ENCODE measurements at regions not wholly inside any gene's neighbourhood (a gene's known extent, or its start where the extent isn't known, plus 50 kb on each side); places are given as distances from the start of the nearest gene placed in this dataset.
A peak's percentile ranks its signal among the peaks of the same experiment; 100 is the strongest.

- Histone ChIP-seq H3K79me2 (ENCODE audit: control insufficient read depth in 1 of 2, insufficient read depth in 2 of 2, low read length in 2 of 2) (no peaks in the 10 kb centered on the region), H2BK20ac (ENCODE audit: low read length) (no peak overlapping the region), H3K4me3 (ENCODE audit: extremely low read depth in 1 of 4, insufficient read depth in 2 of 4, low read depth in 3 of 4, low read length in 4 of 4) (no peak overlapping the region), H3K4me2 (ENCODE audit: insufficient read depth in 1 of 2, low read depth in 2 of 2, low read length in 2 of 2) (no peak overlapping the region), H4K20me1 (replicated peaks in 1 of 2; ENCODE audit: control insufficient read depth in 1 of 2, insufficient read depth in 2 of 2, low read length in 2 of 2) (no peaks in the 10 kb centered on the region), H3K4me1 (replicated peaks in 1 of 4; ENCODE audit: control insufficient read depth in 3 of 4, insufficient read depth in 4 of 4, low read length in 3 of 4) (no peaks in the 10 kb centered on the region), H4K5ac (ENCODE audit: insufficient read length, low read depth, low read length) (no peak overlapping the region), H3K56ac (replicated peaks; ENCODE audit: insufficient read length, low read depth, low read length) (no peak overlapping the region), H3K27ac (ENCODE audit: low read depth, low read length) (no peak overlapping the region), H2BK120ac (replicated peaks; ENCODE audit: low read depth, low read length) (no peak overlapping the region), H3K23me2 (ENCODE audit: low read depth, low read length) (no peaks in the 10 kb centered on the region), H2BK12ac (ENCODE audit: low read depth, low read length) (no peak overlapping the region), H4K91ac (replicated peaks; ENCODE audit: insufficient read length, low read length) (no peak overlapping the region), H3K23ac (ENCODE audit: insufficient read length) (no peak overlapping the region), H3K18ac (ENCODE audit: extremely low read depth, low read length) (no peak overlapping the region), H3K9me3 (ENCODE audit: insufficient read depth in 2 of 2, low read depth in 1 of 2, low read length in 1 of 2) (no peaks in the 10 kb centered on the region), H3K27me3 (replicated peaks in 1 of 4; ENCODE audit: control insufficient read depth in 3 of 4, extremely low read depth in 1 of 4, insufficient read depth in 3 of 4, low read length in 3 of 4) (no peaks in the 10 kb centered on the region), H2AFZ (ENCODE audit: low read length) (peak overlapping the region; percentile 92; the same call in 1 of the 2 replicates), H3K9ac (replicated peaks in 1 of 4; ENCODE audit: extremely low read depth in 1 of 4, low read depth in 3 of 4, low read length in 3 of 4) (no peak overlapping the region), H3K79me1 (ENCODE audit: low read depth, low read length) (no peaks in the 10 kb centered on the region), H4K8ac (ENCODE audit: extremely low read depth, insufficient read depth, low read length) (no peak overlapping the region), H3K4ac (replicated peaks; ENCODE audit: insufficient read length, low read depth, low read length) (no peak overlapping the region), H2BK5ac (ENCODE audit: low read depth, low read length) (no peak overlapping the region), H2BK15ac (ENCODE audit: low read length) (no peak overlapping the region), H3K36me3 (ENCODE audit: control insufficient read depth in 2 of 4, insufficient read depth in 4 of 4, low read length in 3 of 4) (no peaks in the 10 kb centered on the region), H3K14ac (ENCODE audit: insufficient read length) (no peak overlapping the region), H2AK5ac (ENCODE audit: low read depth, low read length) (no peak overlapping the region)
- TF ChIP-seq RAD21 (IDR thresholded peaks at IDR 0.05 in 1 of 2, conservative IDR thresholded peaks at IDR 0.05 in 1 of 2; ENCODE audit: low read depth in 2 of 2, low read length in 2 of 2) (0 out of 4 replicates have a peak, but pooled peaks of 1 of the 2 experiments have one; percentile 22), GTF2F1 (IDR thresholded peaks at IDR 0.05; ENCODE audit: borderline replicate concordance, low read depth, low read length) (no peak), KDM5A (IDR thresholded peaks at IDR 0.05; ENCODE audit: low read length) (no peak), CTCF (IDR thresholded peaks at IDR 0.05; ENCODE audit: control extremely low read depth in 1 of 3, insufficient read depth in 1 of 3, low read depth in 1 of 3, low read length in 3 of 3) (peak; percentile 11 to 37 (median 37); a peak in 3 of 4 replicates)
- ChIA-PET POLR2A (ENCODE audit: partially characterized antibody) (no interaction called here), CTCF (ENCODE audit: partially characterized antibody) (no interaction called here)
- 59% methylated on average over 2 of the region's 4 CpGs; no CpG with 5 or more reads in 1 of the 2 experiments for WGBS, 2 experiments (ENCODE audit: extremely low coverage in 1 of 2, insufficient coverage in 1 of 2, insufficient read length in 1 of 2, insufficient replicate concordance in 2 of 2, low coverage in 1 of 2, low lambda C conversion rate in 2 of 2, missing lambda C conversion rate in 1 of 2)
- FAIRE-seq (no peak), DNase-seq (ENCODE audit: low read depth in 1 of 2, low spot score in 2 of 2) (no peak)
Observed at GRCh38 chrX:83260288-83260687, 247.8 kb upstream of the POU3F4 start.

Data from H1 (cell line).